Adrenal gland (tissue), 9 donors: ENCODE measurements at regions not wholly inside any gene's neighbourhood (a gene's known extent, or its start where the extent isn't known, plus 50 kb on each side); places are given as distances from the start of the nearest gene placed in this dataset.

Source experiments
- DNase-seq, 7 donors: peaks; one replicate each; pipeline ENCODE4 v3.0.0-alpha.2; 2019 to 2020
- H3K27ac ChIP-seq, 5 donors: fragments of 200-600 bp; sonication (generic) in 4 of 5; 1 replicate in 3 of 5; 2 replicates in 2 of 5; pipeline versions ENCODE4 v1.5.1 to v1.8.0; 2016 to 2020; ENCODE audit warnings: mild to moderate bottlenecking in 1 of 5
- H3K27me3 ChIP-seq: fragments of 200-600 bp; 2 replicates; pipeline ENCODE4 v1.8.0; 2021
- H3K36me3 ChIP-seq, 2 donors: fragments of 200-600 bp; replicated peaks in 1 of 2; 1 replicate in 1 of 2; 2 replicates in 1 of 2; pipeline versions ENCODE4 v1.5.1 to v1.8.0; 2018 to 2022
- H3K4me1 ChIP-seq, 2 donors: fragments of 200-600 bp; replicated peaks in 1 of 2; 1 replicate in 1 of 2; 2 replicates in 1 of 2; pipeline versions ENCODE4 v1.5.1 to v1.8.0; 2018 to 2021
- H3K4me3 ChIP-seq, 4 donors: fragments of 200-600 bp; sonication (generic) in 3 of 4; one replicate each; pipeline ENCODE4 v1.5.1; 2016 to 2018
- H3K9me3 ChIP-seq, 3 donors: fragments of 200-600 bp; sonication (generic) in 1 of 3; replicated peaks in 1 of 3; 1 replicate in 2 of 3; 2 replicates in 1 of 3; pipeline versions ENCODE4 v1.5.1 to v1.8.0; 2016 to 2021
- CTCF ChIP-seq, 6 experiments: fragments of 450-650 bp in 4 of 6; fragments of 200-600 bp in 2 of 6; sonication (generic) in 1 of 6; IDR thresholded peaks; 1 replicate in 5 of 6; 2 replicates in 1 of 6; pipeline versions ENCODE4 v1.5.1 to v1.8.0; 2016 to 2021; ENCODE audit warnings: antibody characterized with exemption in 6 of 6, mild to moderate bottlenecking in 2 of 6, moderate library complexity in 1 of 6
- POLR2A ChIP-seq, 2 donors: fragments of 450-650 bp; IDR thresholded peaks; one replicate each; pipeline ENCODE4 v1.6.1; 2017; ENCODE audit warnings: antibody characterized with exemption in 2 of 2, mild to moderate bottlenecking in 2 of 2, moderate library complexity in 1 of 2
- WGBS, 4 donors: extraction: QIAGEN DNeasy Blood & Tissue Kit in 2 of 4; methylation state at CpG; one replicate each; pipeline versions ENCODE4 v1.1.5 to v1.1.7; 2013 to 2017; 5-methylcytosine and 5-hydroxymethylcytosine counted together
- intact Hi-C, 2 donors: fragments of 100-400 bp; cut with DNase I; formaldehyde crosslinking; loops; one replicate each; pipeline versions ENCODE4 v1.14.1 to v1.15.0; 2022 to 2023
- donor health status: healthy with polysubstance abuse.
- donor health status: Bipolar disorder and iron deficiency.
- donor health status: DM: yes; HTN: yes; CAD: no.
- donor health status: DM: no; HTN: no; CAD: no.
- donor health status: DM: no; HTN: no; CAD: no.

- no peaks in the 10 kb centered on the region for H3K4me1 ChIP-seq
- H3K27me3 ChIP-seq = no peaks in the 10 kb centered on the region
- intact Hi-C loops = loop anchor here (10.0 kb wide), 2 partner anchors 249 to 359 kb away; partner anchors contain the start of gene IVNS1ABP (in 1 of the 2)
- peak in 1 of 7 donors; percentile 12 for DNase-seq
- peak overlapping the region in 2 of 5 donors; percentile 31 to 45 for H3K27ac ChIP-seq
- TF ChIP-seq POLR2A (IDR thresholded peaks at IDR 0.05) = no peak
- H3K4me3 ChIP-seq = no peak overlapping the region
- no peaks in the 10 kb centered on the region for H3K9me3 ChIP-seq
- no peaks in the 10 kb centered on the region for H3K36me3 ChIP-seq
- 48 to 60% (median 49%) methylated on average over 5 of the region's 5 CpGs for WGBS, 4 donors
Observed at GRCh38 chr1:185674201-185674600, 60.0 kb upstream of the HMCN1 start.

GRCh38 chr1:185672719-185673360 is 61.4 kb upstream of the HMCN1 start:
- no peaks in the 10 kb centered on the region for H3K9me3 ChIP-seq
- DNase-seq = peak in 3 of 7 donors; percentile 29 to 35 (median 30)
- no peaks in the 10 kb centered on the region for H3K27me3 ChIP-seq
- TF ChIP-seq CTCF (IDR thresholded peaks at IDR 0.05) = no peak
- TF ChIP-seq POLR2A (IDR thresholded peaks at IDR 0.05) = no peak
- WGBS, 4 donors = 65 to 75% (median 73%) methylated on average over 3 of the region's 3 CpGs
- no peaks in the 10 kb centered on the region for H3K36me3 ChIP-seq
- H3K4me1 ChIP-seq = no peaks in the 10 kb centered on the region
- H3K4me3 ChIP-seq = no peak overlapping the region
- H3K27ac ChIP-seq = peak overlapping the region in 2 of 5 donors; percentile 11 to 30
- intact Hi-C loops = loop anchor here (10.0 kb wide), 2 partner anchors 248 to 358 kb away; partner anchors contain the start of gene IVNS1ABP (in 1 of the 2)

GRCh38 chr1:185670187-185670627 is 64.0 kb upstream of the HMCN1 start:
- no peaks in the 10 kb centered on the region for H3K36me3 ChIP-seq
- H3K4me1 ChIP-seq = no peaks in the 10 kb centered on the region
- peak; percentile 37 to 72 (median 52) for DNase-seq
- TF ChIP-seq CTCF (IDR thresholded peaks at IDR 0.05) = peak in 5 of 6 experiments; percentile 43 to 63 (median 55)
- TF ChIP-seq POLR2A (IDR thresholded peaks at IDR 0.05) = no peak
- H3K27ac ChIP-seq = no peak overlapping the region
- H3K4me3 ChIP-seq = no peak overlapping the region
- H3K27me3 ChIP-seq = no peaks in the 10 kb centered on the region
- H3K9me3 ChIP-seq = no peaks in the 10 kb centered on the region
- WGBS, 4 donors = 40 to 54% (median 43%) methylated on average over 6 of the region's 6 CpGs
- intact Hi-C loops = loop anchor here (10.0 kb wide), 2 partner anchors 245 to 355 kb away; partner anchors contain the start of gene IVNS1ABP (in 1 of the 2)

GRCh38 chr1:185668013-185668412 is 66.2 kb upstream of the HMCN1 start:
- Histone ChIP-seq H3K9me3 (no peaks in the 10 kb centered on the region), H3K4me1 (no peaks in the 10 kb centered on the region), H3K4me3 (no peak overlapping the region), H3K36me3 (no peaks in the 10 kb centered on the region), H3K27ac (no peak overlapping the region), H3K27me3 (no peaks in the 10 kb centered on the region)
- TF ChIP-seq CTCF (IDR thresholded peaks at IDR 0.05) = no peak
- no peak for TF ChIP-seq POLR2A (IDR thresholded peaks at IDR 0.05)
- intact Hi-C loops = no loop called here
- DNase-seq = no peak

GRCh38 chr1:185666582-185666981 is 67.6 kb upstream of the HMCN1 start:
- intact Hi-C loops = no loop called here
- Histone ChIP-seq H3K36me3 (no peaks in the 10 kb centered on the region), H3K27me3 (no peaks in the 10 kb centered on the region), H3K4me1 (no peaks in the 10 kb centered on the region), H3K4me3 (no peak overlapping the region), H3K9me3 (no peaks in the 10 kb centered on the region), H3K27ac (no peak overlapping the region)
- no peak for DNase-seq
- 91 to 100% (median 96%) methylated on average over 2 of the region's 2 CpGs for WGBS, 4 donors
- no peak for TF ChIP-seq CTCF (IDR thresholded peaks at IDR 0.05)
- no peak for TF ChIP-seq POLR2A (IDR thresholded peaks at IDR 0.05)
